Mesodermal cell (in vitro differentiated cells): ENCODE measurements at regions not wholly inside any gene's neighbourhood (a gene's known extent, or its start where the extent isn't known, plus 50 kb on each side); places are given as distances from the start of the nearest gene placed in this dataset.
"Not testable (repeated sequence)": the region's sequence is repeated elsewhere in the genome, so short reads cannot be mapped to it uniquely, and the experiment has no call there.

Source experiments
- H3K27ac ChIP-seq: 2 replicates; pipeline ENCODE4 v1.7.0; 2013; ENCODE audit warnings: mild to moderate bottlenecking, low read depth, low read length, moderate library complexity; ENCODE audit not compliant: severe bottlenecking
- H3K36me3 ChIP-seq: 2 replicates; pipeline ENCODE4 v1.7.1; 2013; ENCODE audit warnings: mild to moderate bottlenecking, low read length, moderate library complexity; ENCODE audit not compliant: control insufficient read depth, insufficient read depth
- H3K4me1 ChIP-seq: one replicate; pipeline ENCODE4 v1.7.1; 2013; ENCODE audit warnings: mild to moderate bottlenecking, low read length; ENCODE audit not compliant: insufficient read depth, control insufficient read depth, poor library complexity, severe bottlenecking
- H3K4me3 ChIP-seq: 2 replicates; pipeline ENCODE4 v1.7.0; 2013; ENCODE audit warnings: low read length, control low read depth, mild to moderate bottlenecking; ENCODE audit not compliant: insufficient read depth, poor library complexity, severe bottlenecking; ENCODE audit errors: extremely low read depth
- H3K9me3 ChIP-seq: 2 replicates; pipeline ENCODE4 v1.7.1; 2013; ENCODE audit warnings: mild to moderate bottlenecking, low read length, moderate library complexity; ENCODE audit not compliant: control insufficient read depth
- WGBS, 2 experiments: methylation state at CpG; one replicate each; pipeline ENCODE4 v1.1.5; 2013; ENCODE audit warnings: missing lambda C conversion rate in 2 of 2; ENCODE audit not compliant: insufficient coverage in 2 of 2; 5-methylcytosine and 5-hydroxymethylcytosine counted together

- WGBS, 2 experiments = 100% methylated on average over 1 of the region's 1 CpG; no CpG with 5 or more reads in 1 of the 2 experiments
- Histone ChIP-seq H3K4me3 (no peak overlapping the region), H3K9me3 (no peaks in the 10 kb centered on the region), H3K27ac (no peak overlapping the region), H3K4me1 (peaks cover 3% of the 10 kb centered on the region), H3K36me3 (no peaks in the 10 kb centered on the region)
Observed at GRCh38 chr2:195555971-195556370, 101.1 kb upstream of the SLC39A10 start.

GRCh38 chr2:195552581-195552980 is 104.4 kb upstream of the SLC39A10 start:
- Histone ChIP-seq H3K4me1 (no peaks in the 10 kb centered on the region), H3K27ac (no peak overlapping the region), H3K36me3 (no peaks in the 10 kb centered on the region), H3K9me3 (peaks cover 5% of the 10 kb centered on the region), H3K4me3 (no peak overlapping the region)
- 100% methylated on average over 1 of the region's 1 CpG; no CpG with 5 or more reads in 1 of the 2 experiments for whole genome bisulfite sequencing, 2 experiments

DNA sequence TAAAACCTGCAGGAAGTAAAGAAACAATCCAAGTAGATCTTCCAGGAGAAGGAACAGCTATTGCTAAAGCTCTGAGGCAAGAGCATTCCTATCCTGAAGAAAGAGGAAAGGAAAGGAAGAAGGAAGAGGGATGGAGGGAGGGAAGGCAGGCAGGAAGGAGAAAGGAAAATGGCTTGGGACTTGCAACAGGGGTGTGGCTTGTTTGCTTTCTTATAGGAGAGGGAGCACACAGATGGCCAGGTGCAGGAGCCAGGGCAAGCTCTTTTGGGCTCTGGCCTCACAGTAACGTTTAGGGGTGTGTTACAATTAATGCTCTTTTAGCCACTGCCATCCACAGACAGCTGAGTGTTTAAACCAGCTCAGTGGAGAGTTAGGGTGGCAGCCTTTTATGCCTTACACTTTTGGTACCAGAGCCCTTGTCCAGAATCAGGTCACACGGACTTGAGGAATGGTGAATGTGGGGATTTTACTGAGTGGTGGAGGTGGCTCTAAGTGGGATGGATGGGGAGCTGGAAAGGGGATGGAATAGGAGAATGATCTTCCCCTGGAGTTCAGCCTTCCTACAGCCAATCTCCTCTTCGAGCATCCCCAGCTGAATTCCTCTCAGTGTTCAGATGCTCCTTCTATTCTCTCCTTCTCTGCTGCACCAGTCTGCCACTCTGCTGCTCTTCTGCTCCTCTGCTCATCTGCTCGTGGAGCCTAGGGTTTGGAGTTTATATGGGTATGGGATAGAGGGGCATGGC is 108.7 kb upstream of the SLC39A10 start:
- Histone ChIP-seq H3K4me3 (no peak overlapping the region), H3K4me1 (peaks cover 4% of the 10 kb centered on the region), H3K36me3 (no peaks in the 10 kb centered on the region), H3K27ac (no peak overlapping the region), H3K9me3 (peaks cover 5% of the 10 kb centered on the region)
- WGBS, 2 experiments = 80 to 82% methylated on average over 1 to 2 of the region's 4 CpGs

DNA sequence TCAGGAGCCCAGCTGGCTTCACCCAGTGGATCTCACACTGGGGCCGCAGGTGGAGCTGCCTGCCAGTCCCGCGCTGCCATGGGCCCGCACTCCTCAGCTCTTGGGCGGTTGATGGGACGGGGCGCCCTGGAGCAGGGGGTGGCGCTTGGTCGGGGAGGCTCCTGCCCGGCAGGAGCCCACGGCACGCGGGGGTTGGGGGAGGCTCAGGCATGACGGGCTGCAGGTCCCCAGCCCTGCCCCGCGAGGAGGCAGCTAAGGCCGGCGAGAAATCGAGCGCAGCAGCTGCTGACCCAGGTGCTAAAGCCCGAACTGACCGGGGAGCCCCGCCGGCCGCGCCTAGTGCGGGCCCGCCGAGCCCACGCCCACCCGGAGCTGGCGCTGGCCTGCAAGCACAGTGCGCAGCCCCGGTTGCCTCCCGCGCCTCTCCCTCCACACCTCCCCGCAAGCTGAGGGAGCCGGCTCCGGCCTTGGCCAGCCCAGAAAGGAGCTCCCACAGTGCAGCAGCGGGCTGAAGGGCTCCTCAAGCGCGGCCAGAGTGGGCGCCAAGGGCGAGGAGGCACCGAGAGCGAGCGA is 109.7 kb upstream of the SLC39A10 start:
- H3K27ac ChIP-seq, H3K9me3 ChIP-seq, H3K4me1 ChIP-seq, H3K36me3 ChIP-seq, H3K4me3 ChIP-seq: not testable (repeated sequence)
- 96 to 98% methylated on average over 21 to 26 of the region's 47 CpGs for WGBS, 2 experiments

DNA sequence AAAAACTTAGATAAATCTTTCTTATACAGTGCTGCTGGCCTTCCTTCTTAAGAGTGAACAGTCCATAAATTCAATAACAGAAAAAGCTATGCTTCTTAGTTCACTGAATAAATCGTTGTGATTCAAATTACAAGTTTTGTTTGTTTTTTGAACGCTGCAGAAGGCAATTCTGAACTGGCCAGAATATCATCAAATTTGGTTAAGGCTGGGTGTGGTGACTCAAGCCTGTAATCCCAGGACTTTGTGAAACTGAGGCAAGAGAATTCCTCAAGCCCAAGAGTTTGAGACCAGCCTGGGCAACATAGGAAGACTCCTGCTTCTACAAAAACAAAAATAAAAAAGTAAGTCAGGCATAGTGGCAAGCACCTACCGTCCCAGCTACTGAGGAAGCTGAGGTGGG is 111.2 kb upstream of the SLC39A10 start:
- Histone ChIP-seq H3K4me3 (no peak overlapping the region), H3K27ac (no peak overlapping the region), H3K9me3 (peaks cover 5% of the 10 kb centered on the region), H3K36me3 (no peaks in the 10 kb centered on the region), H3K4me1 (peaks cover 4% of the 10 kb centered on the region)
- WGBS, 2 experiments = 90 to 100% methylated on average over 3 of the region's 3 CpGs

DNA sequence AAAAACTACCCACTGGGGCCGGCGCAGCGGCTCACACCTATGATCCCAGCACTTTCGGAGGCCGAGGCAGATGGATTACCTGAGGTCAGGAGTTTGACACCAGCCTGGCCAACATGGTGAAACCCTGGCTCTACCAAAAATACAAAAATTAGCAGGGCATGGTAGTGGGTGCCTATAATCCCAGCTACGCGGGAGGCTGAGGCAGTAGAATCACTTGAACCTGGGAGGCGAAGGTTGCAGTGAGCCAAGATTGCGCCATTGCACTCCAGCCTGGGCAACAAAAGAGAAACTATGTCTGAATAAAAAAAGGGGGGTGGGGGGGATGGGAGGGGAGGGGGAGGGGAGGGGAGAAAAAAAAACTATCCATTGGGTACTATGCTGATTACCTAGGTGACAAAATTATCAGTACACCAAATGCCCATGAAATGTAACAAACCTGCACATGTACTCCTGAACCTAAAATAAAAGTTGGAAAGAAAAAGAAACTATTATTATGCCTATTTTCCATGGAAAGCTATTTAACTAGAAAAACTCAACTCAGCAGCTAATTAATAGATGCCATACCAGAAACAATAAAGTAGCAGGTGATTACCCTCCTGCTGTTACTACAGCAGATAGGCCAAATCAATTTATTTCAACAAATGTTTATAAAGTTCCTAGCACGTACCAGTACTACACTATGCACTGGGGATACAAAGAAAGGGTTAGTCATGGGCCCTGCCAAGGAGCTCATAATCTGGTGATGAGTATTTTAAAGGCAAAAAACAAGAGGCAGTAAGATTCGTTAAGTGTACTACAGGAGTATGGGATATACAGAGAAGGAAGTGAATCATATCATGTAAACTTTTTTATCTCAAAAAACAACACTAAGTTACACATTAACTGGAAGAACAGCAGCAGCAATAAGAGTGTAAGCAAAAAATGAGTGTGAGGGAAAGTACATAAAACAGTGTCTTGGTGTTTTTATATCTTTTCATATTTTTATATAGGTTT is 112.8 kb upstream of the SLC39A10 start:
- Histone ChIP-seq H3K36me3 (no peaks in the 10 kb centered on the region), H3K27ac (no peak overlapping the region), H3K9me3 (peaks cover 5% of the 10 kb centered on the region), H3K4me1 (peaks cover 4% of the 10 kb centered on the region), H3K4me3 (no peak overlapping the region)
- WGBS, 2 experiments = 90 to 98% methylated on average over 7 of the region's 11 CpGs

DNA sequence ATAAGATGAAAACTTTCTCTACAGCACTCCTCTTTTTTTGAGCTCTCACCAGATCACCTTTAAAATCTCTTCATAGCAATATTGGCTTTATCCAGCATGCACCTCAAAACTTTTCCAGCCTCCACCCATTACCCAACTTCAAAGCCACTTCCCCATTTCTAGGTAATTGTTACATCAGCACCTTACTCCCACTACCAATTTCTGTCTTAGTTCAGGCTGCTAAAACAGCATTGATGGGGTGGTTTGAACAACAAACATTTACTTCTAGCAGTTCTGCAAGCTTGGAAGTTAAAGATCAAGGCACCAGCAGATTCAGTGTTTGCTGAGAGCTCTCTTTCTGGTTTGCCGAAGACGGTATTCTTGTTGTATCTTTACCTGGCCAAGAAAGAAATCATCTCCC is 114.0 kb upstream of the SLC39A10 start:
- Histone ChIP-seq H3K27ac (no peak overlapping the region), H3K4me3 (no peak overlapping the region), H3K36me3 (no peaks in the 10 kb centered on the region), H3K9me3 (peaks cover under 1% of the 10 kb centered on the region), H3K4me1 (peaks cover 4% of the 10 kb centered on the region)
- 91% methylated on average over 2 of the region's 2 CpGs; no CpG with 5 or more reads in 1 of the 2 experiments for WGBS, 2 experiments

- Histone ChIP-seq H3K9me3 (no peaks in the 10 kb centered on the region), H3K4me3 (no peak overlapping the region), H3K27ac (no peak overlapping the region), H3K36me3 (no peaks in the 10 kb centered on the region), H3K4me1 (peaks cover 4% of the 10 kb centered on the region)
- WGBS, 2 experiments = 40 to 73% methylated on average over 2 to 4 of the region's 4 CpGs
Observed at GRCh38 chr2:195542067-195542466, 115.0 kb upstream of the SLC39A10 start.

- H3K4me1 ChIP-seq = no peaks in the 10 kb centered on the region
- H3K27ac ChIP-seq = no peak overlapping the region
- H3K9me3 ChIP-seq = no peaks in the 10 kb centered on the region
- no peak overlapping the region for H3K4me3 ChIP-seq
- no peaks in the 10 kb centered on the region for H3K36me3 ChIP-seq
- 88 to 100% methylated on average over 1 of the region's 2 CpGs for WGBS, 2 experiments
Observed at GRCh38 chr2:195538937-195539336, 118.1 kb upstream of the SLC39A10 start.

- Histone ChIP-seq H3K27ac (no peak overlapping the region), H3K4me3 (no peak overlapping the region), H3K4me1 (no peaks in the 10 kb centered on the region), H3K9me3 (no peaks in the 10 kb centered on the region), H3K36me3 (no peaks in the 10 kb centered on the region)
- no CpG with 5 or more reads among the region's 3 CpGs for WGBS, 2 experiments
Observed at GRCh38 chr2:195537811-195538210, 119.2 kb upstream of the SLC39A10 start.
